ENCODE measurements at regions not wholly inside any gene's neighbourhood (a gene's known extent, or its start where the extent isn't known, plus 50 kb on each side); places are given as distances from the start of the nearest gene placed in this dataset.

- TF ChIP-seq, protein P1, sequence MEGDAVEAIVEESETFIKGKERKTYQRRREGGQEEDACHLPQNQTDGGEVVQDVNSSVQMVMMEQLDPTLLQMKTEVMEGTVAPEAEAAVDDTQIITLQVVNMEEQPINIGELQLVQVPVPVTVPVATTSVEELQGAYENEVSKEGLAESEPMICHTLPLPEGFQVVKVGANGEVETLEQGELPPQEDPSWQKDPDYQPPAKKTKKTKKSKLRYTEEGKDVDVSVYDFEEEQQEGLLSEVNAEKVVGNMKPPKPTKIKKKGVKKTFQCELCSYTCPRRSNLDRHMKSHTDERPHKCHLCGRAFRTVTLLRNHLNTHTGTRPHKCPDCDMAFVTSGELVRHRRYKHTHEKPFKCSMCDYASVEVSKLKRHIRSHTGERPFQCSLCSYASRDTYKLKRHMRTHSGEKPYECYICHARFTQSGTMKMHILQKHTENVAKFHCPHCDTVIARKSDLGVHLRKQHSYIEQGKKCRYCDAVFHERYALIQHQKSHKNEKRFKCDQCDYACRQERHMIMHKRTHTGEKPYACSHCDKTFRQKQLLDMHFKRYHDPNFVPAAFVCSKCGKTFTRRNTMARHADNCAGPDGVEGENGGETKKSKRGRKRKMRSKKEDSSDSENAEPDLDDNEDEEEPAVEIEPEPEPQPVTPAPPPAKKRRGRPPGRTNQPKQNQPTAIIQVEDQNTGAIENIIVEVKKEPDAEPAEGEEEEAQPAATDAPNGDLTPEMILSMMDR (IDR thresholded peaks at IDR 0.05) = no peak
- TF ChIP-seq POLR2A (IDR thresholded peaks at IDR 0.05) = no peak
Measured at GRCh38 chr17:77460514-77461046, 319.8 kb downstream of the SEC14L1 start.
